CD4-positive, alpha-beta T cell treated with Interleukin-4 for 1 hour (primary cell): ENCODE measurements at regions not wholly inside any gene's neighbourhood (a gene's known extent, or its start where the extent isn't known, plus 50 kb on each side); places are given as distances from the start of the nearest gene placed in this dataset.

Experiments
- DNase-seq, 2 donors: peaks; one replicate each; pipeline ENCODE4 v3.0.0-alpha.2; 2020 to 2022

DNA sequence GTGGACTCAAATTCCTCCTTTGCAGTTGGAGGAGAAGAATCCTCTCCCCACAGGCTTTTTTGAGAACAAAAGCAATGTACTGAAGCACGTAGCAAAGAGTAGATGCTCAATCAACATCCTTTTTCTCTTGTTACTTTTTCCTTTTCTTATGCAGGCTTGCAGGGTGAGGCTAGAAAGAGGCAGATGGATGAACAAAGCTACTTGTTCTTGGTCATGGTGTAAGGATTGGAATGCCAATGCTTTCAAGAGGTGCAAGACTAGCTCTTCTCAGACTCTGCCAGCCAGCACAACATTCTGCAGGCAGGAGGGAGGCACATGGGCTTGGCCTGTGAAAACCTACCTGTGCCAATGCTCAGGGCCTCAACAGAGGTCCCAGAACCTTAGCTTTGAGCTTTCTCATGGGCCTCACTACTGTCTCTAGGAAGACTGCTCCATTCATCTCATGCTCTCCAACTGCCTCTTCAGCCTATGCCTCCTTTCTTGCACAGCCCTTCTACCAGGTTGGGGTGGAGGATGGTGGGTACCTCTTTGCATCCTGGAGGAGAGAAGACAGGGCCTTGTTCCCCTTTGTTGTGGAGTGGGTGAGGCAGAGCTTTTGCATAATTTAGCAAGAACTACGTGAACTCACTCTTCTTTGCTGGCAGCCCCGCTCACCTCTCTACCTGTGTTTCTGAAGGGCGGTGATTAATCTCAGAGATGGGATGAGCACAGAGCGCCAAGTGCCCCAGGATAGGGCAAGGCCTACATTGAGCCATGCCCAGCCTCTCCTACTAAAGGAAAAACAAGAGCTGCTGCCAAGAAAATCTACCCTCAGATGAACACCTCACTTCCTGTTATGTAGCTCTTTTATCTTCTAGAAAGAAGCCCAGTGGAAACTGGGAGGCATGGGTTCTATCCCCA is 1119.7 kb downstream of the VRK1 start:
- no peak for DNase-seq

DNA sequence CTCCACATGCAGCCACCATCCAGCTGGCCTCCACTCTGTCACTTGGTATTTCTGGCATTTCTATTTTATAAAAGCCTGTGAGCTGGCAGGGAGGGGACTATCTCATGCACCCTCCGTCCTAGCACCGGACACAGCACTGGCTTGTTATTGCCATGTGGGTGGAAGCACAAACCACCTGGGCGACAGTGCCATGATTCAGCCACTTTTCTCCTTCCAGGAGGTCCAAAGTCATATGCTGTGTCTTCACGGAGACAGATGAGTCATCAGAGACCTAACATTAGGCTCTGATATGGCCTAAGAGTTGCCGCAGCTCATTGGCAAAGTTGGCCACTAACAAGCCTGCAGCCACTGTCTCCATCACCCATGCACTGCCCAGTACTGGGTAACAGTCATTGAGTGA is 1123.0 kb downstream of the VRK1 start:
- no peak for DNase-seq

DNA sequence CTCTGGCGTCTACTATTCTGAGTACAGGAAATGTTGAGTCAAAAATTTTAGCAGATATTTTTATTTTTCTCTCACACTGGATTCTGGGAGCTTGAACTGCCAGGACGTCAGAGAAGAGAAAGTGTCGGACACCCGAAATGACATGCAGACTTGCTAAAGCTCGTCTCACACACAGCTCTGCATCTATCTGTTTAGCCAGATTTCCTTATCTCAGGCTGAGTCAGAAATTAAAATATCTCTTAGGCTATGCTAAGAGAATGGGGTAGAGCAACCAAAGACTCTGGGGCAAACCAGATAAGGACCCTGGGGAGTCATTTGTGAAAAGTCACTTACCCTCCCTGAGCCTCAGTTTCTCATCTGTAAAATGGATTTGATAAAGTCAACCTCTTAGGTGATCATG is 1124.1 kb downstream of the VRK1 start:
- DNase-seq: no peak

DNA sequence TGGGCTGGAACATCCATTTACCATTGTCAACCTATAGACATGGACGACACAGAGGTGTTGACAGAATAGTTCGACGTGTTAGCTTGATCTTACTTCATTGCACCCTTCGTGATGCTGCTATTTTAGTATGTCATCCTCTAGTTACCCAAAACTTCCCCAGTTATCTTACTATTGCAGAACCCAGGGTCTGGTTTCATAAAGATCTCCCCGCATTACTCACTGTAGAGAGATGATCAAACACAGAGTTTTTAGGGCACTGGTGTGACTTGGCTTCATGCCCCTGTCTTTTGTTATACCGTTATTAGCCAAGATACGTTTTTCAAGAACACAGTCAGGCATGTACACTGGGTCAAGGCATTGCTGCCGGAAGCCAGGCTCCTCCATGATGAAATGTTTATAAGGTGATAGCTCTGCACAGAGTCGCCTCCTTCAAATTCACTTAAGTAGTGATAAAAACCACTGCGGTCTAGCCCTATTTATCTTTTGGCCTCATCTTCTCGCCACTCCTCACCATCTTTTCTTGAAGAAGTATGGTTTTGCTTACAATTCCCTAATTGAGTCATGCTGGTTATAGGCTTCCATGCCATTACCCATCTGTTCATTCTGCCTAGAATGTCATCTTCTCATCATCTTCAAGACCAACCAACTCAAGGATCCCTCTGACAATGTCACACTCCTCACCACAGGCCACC is 1127.9 kb downstream of the VRK1 start:
- no peak for DNase-seq

DNA sequence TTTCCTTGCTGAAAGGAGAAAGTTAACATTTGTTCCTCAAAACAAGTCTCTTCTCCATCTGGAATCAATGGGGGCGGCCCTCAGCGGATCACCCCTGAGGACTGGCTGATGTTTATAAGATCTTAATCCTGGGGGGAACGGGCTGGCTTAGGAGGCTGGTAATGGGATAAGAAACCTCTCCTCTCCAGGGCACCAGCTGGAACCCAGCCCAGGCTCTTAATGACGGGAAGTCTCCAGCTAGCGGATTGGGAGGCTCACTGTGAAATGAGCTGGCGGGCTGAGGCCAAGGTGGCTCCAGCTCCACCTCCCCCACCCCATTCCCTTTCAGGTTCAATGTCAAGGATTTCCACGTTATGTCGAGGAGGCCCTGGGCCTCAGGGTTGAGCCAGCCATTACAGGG is 1133.0 kb downstream of the VRK1 start:
- DNase-seq: no peak

DNA sequence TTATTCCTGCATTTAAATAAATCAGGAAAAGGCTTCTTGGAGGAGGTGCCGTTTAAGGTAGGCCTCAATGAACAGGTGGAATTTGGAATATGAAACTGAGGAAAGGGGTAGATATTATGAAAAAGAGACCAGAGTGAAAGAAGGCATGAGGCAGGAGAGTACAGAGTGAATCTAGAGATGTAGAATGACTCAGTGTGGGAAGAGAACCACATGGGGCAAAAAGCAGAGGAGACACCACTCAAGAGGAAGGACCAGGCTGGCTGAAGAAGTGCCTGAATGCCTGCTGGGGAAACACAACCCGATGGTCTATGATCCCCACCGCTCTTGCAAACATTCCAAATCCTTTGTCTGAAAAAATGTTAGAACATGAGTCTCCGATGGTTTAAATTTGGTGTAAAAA is 1134.1 kb downstream of the VRK1 start:
- no peak for DNase-seq

DNA sequence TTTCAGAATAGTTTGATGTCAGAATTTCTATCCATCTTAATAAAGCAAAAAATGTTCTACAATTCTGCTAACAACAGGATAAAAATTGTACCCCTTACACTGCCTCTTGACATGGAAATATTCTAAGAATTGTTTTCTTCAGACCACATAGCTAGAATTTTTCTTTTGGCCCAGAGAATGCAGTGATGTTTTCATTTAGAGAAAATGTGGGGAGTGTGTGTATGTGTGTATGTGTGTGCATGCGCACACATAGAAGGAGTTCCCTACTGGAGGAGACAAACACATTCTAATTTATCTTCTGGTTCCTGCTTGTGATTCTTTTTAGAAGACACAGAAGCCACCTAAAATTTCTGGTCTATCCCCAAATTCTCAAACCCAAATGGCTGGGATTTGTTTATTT is 1145.7 kb downstream of the VRK1 start:
- no peak for DNase-seq

DNA sequence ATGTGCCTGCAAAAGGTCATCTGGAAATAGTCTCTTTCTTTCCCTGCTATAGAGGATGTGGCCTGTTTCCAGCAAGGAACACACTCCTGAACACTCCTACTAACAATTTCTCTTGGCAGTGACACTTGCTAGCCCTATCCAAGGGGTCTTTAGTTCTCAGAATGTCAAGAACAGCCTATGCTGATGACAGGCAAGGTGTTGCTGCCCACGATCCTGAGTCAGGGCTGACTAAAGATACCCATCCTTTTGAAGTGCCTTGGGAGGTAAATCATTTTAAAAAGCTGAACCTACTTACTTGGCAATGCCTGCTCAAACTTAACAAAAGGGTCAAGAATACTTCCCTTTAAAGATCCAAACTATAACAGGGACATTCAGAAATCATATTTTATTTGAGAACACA is 1146.4 kb downstream of the VRK1 start:
- no peak for DNase-seq

DNA sequence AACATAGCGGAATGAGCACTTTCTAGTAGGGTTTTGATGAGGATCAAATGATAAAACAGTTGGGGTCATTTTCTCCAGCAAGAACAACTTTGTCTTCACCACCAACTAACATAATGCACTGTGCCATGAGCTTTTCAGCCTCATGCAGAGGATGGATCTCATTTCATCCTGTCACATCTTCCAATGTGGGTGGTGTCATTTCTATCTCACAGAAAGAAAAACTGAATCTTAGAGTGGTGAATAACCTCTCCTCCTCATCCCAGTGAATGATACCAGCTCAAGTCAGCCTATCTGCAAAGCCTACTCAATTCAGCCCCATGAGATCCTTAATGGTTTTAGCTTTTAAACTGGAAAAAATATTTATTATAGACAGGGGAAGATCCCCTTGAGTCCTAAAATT is 1147.2 kb downstream of the VRK1 start:
- DNase-seq: no peak

DNA sequence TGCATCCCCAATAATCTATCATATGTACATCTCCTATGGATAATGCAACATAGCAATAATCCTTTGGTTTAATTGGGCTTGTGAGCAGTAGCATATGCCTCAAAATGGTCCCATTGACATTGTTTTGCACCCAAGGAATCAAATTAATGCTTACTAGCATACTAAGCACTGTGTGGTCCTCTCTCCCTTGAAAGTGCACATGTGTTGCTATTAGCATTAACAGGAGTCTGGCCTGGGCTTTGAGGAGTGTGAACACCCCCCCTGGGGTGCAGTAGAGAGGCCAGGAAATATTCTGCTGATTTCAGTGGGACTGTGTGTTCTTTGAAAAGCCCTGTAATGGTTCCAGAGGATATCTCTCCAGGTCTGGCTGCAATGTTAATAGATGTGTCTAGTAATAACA is 1148.4 kb downstream of the VRK1 start:
- DNase-seq: no peak

DNA sequence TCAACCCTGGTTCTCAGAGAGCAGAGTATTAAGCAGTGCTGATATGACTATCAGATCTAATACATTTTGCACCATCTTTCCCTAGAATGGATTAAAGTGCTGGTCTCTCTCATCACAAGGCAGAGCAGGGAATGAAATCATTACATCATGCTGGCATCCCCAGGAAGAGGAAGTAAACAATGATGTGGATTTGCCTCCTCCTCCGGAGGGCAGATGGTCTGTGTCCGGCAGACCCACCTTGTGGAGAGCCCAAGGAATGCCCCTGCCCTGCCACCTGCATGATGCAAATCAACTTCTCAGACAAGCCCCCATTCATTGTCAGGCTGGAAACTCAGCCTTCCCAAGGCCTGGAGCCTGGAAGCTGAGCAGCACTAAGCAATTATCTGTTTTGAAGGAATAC is 1149.1 kb downstream of the VRK1 start:
- DNase-seq: no peak

DNA sequence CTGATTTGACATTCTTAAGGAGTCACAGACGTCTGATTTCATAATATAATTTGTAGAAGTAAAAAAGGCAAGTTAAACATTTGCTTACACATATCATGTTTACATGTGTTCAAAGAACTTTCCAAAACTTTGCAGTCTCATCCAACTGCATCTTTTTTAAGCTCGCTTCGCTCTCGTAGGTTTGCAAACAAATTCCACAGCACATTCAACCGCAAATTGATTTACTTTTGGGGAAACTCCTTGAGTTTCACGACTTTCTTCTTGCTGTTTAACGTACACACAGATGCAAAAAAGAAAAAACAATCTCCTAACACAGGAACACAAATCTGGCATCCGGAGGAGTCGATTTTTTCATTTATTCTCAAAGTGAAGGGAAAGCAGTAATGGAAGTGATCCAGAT is 1149.5 kb downstream of the VRK1 start:
- DNase-seq: no peak

DNA sequence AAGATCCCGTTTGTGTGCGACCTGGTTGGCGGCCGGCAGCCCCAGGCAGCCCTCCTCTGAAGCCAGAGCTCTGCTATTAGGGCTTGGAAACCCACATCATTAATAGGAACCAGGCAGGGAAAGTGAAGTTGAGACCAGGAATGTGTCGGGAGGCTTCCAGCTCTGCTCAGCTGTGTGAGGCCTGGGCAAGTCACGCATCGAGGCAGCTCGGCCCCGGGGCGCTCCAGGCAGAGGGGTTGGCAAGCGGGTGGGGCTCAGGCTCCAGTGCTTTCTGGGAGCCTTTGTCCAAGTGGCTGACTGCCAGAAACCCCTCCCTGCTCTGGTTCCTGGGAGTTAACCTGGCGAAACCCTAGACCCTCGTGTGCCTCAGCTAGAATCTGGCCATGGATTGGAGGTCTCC is 1151.7 kb downstream of the VRK1 start:
- no peak for DNase-seq

DNA sequence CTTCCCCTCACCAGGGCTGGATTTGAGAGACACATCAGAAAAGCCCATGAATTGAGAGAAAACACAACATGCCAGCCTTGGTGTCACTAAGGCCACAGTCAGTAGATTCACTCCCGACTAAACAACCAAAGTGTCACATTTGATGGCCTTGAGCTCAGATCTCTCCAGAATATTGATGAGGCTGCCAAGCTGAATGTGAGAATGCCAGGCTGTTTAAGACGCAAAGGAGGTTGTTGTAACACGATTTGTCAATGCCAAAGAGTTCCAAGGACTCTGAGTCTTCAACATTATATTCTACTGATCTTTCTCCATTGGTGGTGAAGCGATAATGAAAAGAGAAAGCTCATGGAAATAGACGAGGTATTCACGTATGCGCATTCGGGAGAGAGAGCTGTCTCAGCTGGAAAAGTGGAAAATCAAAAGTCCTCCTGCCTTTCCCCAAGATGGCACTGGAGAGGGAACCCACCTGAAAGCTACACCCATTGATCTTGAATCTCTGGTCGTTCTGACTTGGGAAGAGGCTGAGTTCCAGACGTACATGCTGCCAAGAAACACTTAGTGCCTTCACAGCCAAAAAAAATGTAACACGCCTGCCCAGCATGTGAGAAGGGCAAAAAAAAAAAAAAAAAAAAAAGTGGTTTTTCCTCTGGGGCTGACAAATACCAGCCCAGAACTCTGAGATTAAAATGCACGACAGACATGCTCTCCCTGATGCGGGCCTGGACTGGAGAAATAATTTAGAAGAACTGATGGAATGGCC is 1159.6 kb downstream of the VRK1 start:
- no peak for DNase-seq

DNA sequence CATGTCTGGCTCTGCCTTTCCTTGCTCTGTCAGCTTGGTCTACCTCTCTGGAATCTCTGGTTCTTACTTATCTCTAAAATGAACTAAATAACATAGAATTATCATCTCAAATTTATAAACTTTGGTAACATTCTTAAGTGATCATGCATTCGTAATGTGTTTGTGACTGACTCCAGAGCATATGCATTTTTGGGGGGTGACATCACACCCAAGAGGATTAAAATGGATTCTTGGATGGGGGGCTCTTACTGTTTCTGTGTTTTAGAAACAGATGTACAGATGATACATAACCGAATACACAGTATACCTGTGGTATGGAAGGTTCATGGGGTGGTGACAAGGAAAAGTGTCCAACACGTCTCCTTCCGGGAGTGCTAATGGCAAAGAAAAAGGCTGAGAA is 1162.1 kb downstream of the VRK1 start:
- DNase-seq: no peak

DNA sequence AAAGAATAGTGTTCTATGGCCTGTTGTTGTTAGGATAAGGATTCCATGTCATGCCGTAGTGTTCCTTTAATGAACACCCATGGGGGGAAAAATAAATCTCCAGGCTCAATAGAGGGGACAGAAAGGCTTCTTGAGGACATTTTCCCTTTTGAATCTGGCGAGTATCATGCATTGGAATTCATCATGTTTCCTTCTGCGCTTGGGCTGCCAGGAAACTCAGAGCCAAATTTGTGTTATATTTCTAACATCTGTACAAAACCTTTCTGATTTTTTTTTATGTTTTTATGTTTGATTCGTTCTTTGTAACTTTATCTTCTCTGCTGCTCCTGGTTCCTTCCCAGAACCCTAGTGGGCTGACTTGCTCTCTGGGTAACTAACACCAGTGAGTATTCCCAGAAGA is 1163.3 kb downstream of the VRK1 start:
- DNase-seq: no peak

DNA sequence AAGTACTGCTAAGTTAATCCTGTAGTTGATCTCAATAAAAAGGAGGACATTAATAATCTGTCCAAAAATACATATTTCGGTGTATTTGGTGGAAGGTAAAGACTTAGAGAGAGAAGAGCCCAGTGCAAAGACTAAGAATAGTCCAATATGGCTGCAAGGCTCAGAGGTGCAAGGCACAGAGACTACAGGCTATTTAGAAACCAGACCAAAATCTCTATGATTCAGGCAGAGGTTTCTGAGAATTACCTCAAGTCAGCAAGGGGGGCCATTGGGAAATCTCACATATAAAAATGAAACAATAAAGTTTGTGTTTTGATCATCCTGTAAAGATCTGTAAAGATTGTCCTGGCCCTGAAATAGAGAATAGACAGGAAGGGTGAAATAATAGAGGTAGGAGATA is 1173.0 kb downstream of the VRK1 start:
- peak in 1 of 2 donors; percentile 2 for DNase-seq

DNA sequence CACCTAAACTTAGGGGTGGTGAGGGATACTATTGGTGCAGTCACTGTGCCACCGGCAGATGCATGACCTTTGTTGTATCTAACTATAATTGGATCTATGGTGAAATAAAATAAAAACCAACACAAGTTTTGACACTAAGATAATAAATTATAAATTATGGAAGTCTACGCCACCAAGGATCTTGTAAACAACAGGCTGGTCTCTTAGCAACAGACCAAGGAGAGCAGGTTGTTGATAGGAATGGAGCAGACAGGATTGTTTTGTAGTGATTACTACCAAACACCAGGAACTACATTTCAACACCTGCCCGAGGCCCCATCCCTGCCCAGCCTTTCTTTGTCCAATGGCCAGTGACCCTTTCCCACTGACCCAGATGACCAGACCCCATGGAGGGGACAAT is 1178.0 kb downstream of the VRK1 start:
- DNase-seq: peak; percentile 11 to 34

DNA sequence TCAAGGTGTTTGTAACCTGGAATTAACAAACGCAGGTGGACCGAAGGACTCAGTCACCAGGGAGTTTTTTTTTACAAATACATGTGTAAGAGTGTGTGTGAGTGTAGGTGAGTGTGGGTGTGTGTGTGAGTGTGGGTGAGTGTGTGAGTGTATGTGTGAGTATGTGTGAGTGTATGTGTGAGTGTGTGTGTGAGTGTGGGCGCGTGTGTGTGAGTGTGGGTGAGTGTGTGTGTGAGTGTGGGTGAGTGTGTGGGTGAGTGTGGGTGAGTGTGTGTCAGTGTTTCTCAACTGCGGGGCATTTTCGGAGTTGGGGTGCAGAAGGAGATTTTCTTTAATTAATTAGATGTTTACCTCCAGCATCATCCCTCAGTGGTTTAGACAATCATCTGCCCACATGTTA is 1178.8 kb downstream of the VRK1 start:
- peak; percentile 37 for DNase-seq

DNA sequence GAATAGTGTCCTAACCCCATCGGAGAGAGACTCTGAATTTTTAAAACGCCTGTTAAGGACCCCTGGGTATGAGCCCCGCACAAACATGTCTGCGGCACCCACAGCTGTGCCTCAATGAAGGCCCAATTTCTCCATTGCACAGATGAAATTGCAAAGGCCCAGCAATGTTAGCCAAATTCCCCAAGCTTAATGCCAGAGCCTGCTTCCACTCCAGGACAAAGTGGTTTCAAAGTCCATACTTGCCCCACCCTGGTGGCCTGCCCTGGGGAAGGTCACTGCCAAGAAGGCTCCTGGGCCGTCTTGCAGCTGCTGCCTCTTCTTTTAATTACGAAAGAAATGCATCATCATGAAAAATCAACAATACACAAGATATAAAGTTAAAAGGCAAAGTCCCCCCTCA is 1179.7 kb downstream of the VRK1 start:
- DNase-seq: peak in 1 of 2 donors; percentile 30

DNA sequence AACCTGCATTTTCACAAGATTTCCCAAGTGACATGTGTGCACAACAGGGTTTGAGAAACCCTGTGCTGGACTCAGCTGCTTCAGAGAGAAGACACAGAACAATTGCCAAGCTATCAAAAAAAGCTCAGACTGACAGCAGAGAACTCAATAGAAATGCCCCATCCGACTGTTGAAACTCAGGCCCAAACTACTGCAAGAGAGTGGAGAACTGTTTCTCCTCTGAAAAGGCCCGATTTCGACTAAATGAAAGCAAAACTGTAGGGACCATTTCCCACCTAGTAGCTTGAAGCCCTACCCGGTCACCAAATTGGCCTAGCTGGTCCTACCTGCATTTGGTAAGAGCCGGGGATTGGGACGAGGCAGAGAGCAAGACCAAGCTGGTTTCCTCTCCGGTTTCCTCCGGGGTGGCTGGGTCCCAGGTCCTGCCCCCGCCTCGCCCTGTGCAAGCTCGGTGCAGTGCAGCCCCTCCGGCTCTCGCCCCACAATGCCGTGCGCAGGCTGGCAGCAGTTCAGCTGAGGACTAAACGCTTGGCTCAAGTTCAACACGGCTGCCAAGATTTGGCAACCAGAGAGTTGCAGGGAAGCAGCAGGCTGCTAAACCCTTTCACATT is 1180.6 kb downstream of the VRK1 start:
- peak; percentile 70 to 75 for DNase-seq

DNA sequence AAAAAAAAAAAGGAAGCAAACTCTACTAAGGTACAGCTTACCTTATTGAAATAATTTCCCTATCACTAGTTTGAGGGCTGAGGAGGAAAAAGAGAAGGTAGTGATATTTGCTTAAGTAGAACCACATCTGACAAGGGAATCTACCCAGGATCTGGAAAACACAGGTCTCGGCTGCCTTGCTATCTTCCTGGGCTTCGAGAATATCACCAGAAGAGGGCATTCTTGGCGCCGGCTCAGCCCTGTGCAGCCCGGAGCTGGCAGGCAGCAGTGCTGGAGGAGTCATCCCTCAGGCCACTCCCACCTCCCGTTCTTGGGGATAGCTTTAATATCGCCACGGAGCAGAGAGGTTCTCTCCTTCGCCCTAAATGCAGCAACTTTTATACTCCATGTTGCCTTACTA is 1181.2 kb downstream of the VRK1 start:
- DNase-seq: peak; percentile 73 to 79

DNA sequence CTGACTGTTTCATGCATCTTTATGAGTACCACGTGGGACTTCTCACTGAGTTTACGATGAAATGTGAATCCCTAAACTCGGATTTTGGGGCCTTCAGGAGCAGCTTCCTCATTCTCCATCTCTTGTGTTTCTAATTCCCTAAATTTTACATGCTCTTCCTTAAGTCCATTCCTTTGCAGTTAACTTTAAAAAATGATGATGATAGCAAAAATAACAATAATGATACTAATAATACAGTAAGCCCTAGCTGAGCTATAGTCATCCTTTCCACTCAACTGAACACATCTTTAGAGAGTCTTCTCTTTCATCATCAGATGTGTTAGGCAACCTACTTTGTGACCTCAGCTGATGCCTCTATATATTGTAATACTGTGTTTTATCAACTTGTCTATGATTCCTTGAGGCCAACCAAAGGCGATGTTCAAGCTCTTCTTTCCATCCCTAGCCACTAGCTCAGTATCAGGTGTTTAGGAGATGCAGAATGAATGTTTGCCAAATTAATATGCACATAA is 1196.4 kb downstream of the VRK1 start:
- DNase-seq: no peak
